Coronary artery (tissue), 2 donors: ENCODE measurements at regions not wholly inside any gene's neighbourhood (a gene's known extent, or its start where the extent isn't known, plus 50 kb on each side); places are given as distances from the start of the nearest gene placed in this dataset.

Experiments used
- DNase-seq: peaks from one replicate; pipeline ENCODE4 v3.0.0-alpha.2; 2017; ENCODE audit warnings: low spot score
- H3K27ac ChIP-seq, 2 donors: fragments of 200-600 bp; sonication (generic); one replicate each; pipeline ENCODE4 v1.5.1; 2016 to 2019
- H3K4me3 ChIP-seq: fragments of 200-600 bp; sonication (generic); 2 replicates; pipeline ENCODE4 v1.5.1; 2016; ENCODE audit warnings: mild to moderate bottlenecking, moderate library complexity
- CTCF ChIP-seq: fragments of 200-600 bp; sonication (generic); IDR thresholded peaks from one replicate; pipeline ENCODE4 v1.5.1; 2019; ENCODE audit warnings: antibody characterized with exemption

- Histone ChIP-seq H3K4me3 (no peak overlapping the region), H3K27ac (no peak overlapping the region)
- DNase-seq = no peak
- no peak for TF ChIP-seq CTCF
Measured at GRCh38 chr2:163541943-163542342, 193.9 kb downstream of the FIGN start.

DNA sequence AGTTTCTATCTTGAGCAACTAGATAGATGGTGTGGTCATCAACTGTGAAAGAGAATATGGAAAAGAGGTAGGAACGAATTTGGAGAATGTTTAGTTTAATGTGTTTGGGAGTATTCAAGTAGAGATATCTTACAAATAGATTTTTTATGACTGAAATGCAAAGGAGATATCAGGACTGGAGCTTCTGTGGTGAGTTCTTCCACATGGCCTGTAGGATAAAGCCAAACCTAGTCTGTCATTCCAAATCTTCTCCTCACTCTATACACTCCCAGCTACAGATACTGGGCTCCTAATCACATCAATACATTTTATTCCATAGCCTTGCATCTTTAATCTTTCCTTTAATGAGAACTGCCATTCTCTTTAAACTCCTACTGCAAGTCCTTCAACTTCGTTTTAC lies 194.3 kb downstream of the FIGN start:
- no peak for DNase-seq
- no peak for TF ChIP-seq CTCF
- Histone ChIP-seq H3K4me3 (no peak overlapping the region), H3K27ac (no peak overlapping the region)

DNA sequence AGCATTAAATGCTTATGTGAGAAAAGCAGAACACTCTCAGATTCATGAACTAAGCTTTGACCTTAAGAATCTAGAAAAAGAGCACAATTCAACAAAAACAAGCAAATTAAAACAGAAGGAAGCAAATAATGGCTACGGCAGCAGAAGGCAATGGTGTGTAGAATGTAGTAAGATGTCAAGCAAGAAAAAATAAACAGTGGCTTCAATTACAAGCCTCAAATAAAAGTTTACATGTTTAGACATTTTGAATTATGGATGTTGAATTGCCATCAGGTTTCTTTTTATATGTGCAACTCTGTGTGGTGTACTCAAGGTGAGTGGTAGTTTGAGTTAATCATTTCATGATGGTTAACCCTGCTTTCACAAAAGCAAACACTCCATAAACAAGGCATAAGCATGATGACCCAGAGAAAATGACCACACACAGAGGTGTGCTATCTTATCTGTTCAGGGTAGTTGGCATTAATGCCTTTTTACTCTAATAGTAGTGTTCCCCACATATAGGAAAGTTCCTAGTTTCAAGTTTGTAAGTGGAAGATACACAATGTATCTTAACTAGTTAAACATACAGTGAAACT lies 207.1 kb downstream of the FIGN start:
- Histone ChIP-seq H3K4me3 (no peak overlapping the region), H3K27ac (no peak overlapping the region)
- TF ChIP-seq CTCF = no peak
- no peak for DNase-seq

GRCh38 chr2:163527381-163527780 lies 208.4 kb downstream of the FIGN start:
- Histone ChIP-seq H3K27ac (no peak overlapping the region), H3K4me3 (no peak overlapping the region)
- DNase-seq = no peak
- TF ChIP-seq CTCF = no peak

DNA sequence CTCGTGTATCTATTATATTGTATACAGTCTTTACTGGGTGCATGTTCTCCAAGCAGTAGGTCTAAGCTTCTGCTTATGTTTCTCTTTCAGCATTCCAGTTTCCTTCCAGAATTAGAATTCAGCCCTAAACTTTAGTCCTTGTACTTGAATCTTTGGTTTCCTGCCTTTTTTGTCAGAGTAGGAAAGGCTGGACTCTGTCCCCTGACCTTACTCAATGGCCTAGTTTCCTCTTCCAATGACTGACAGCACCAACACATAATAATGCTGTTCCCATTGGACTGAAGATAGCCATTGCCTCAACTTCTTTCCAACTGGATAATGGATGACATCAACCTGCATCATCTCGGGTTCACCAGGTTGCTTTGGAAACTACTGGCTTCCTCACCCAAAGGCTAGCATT lies 217.0 kb downstream of the FIGN start:
- Histone ChIP-seq H3K27ac (no peak overlapping the region), H3K4me3 (no peak overlapping the region)
- no peak for TF ChIP-seq CTCF
- DNase-seq = no peak

DNA sequence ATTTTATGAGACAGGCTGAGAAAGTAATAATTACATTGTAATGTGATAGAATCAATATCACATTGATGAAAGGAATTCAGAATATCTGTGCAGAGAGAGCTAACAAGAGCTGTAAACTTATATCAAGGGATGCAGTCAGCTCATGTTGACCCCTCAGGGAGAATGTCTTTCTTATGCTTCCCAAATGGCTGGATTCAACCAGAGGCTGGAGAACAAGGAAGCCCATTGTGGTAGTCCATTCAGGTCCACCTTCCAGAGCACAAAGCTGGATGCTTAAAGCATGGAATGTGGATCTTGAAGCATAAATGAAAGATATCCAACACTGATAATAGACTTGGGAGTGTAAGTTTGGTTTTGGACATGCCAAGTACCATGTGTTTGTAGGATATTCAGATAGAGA lies 220.0 kb downstream of the FIGN start:
- no peak for TF ChIP-seq CTCF
- no peak for DNase-seq
- Histone ChIP-seq H3K4me3 (no peak overlapping the region), H3K27ac (no peak overlapping the region)

DNA sequence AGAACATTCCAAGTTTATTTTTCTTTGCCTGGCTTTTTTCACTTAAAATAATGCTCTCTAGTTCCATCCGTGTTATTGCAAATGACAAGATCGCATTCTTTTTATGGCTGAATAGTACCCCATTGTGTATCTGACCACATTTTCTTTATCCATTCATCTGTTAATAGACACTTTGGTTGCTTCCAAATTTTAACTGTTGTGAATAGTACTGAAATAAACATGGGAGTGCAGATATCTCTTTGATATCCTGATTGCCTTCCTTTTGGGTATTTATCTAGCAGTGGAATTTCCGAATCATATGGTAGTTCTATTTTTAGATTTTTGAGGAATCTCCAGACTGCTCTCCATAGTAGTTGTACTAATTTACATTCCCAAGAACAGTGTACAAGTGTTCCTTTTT lies 230.5 kb downstream of the FIGN start:
- no peak for TF ChIP-seq CTCF
- no peak for DNase-seq
- no peak overlapping the region for H3K27ac ChIP-seq
- H3K4me3 ChIP-seq = no peak overlapping the region
